ENCODE measurements at regions not wholly inside any gene's neighbourhood (a gene's known extent, or its start where the extent isn't known, plus 50 kb on each side); places are given as distances from the start of the nearest gene placed in this dataset.

GRCh38 chr20:39939241-39939865 is 749.7 kb downstream of the MAFB start:
- TF ChIP-seq POLR2AphosphoS5 (IDR thresholded peaks at IDR 0.05), result no peak
- no peak for TF ChIP-seq CTCF (IDR thresholded peaks at IDR 0.05)
- TF ChIP-seq EP300 (IDR thresholded peaks at IDR 0.05), result no peak
- no peak for TF ChIP-seq POLR2A (IDR thresholded peaks at IDR 0.05)

GRCh38 chr20:39936401-39936800 is 752.6 kb downstream of the MAFB start:
- H3K4me1 ChIP-seq, result peaks cover 10% of the 10 kb centered on the region
- no peak overlapping the region for H3K27ac ChIP-seq
- no peaks in the 10 kb centered on the region for H3K27me3 ChIP-seq
- no peaks in the 10 kb centered on the region for H3K9me3 ChIP-seq
- DNase-seq (ENCODE audit: low spot score in 2 of 2), result no peak
- TF ChIP-seq EP300 (IDR thresholded peaks at IDR 0.05) (no peak), POLR2A (IDR thresholded peaks at IDR 0.05) (no peak), CTCF (IDR thresholded peaks at IDR 0.05) (no peak), POLR2AphosphoS5 (IDR thresholded peaks at IDR 0.05) (no peak)
- no peak overlapping the region for H3K4me3 ChIP-seq
- no peaks in the 10 kb centered on the region for H3K36me3 ChIP-seq
- 70% methylated on average over 5 of the region's 5 CpGs for WGBS

More at GRCh38 chr20:39939241-39939865, 749.7 kb downstream of the MAFB start:
- WGBS, result 80% methylated on average over 2 of the region's 2 CpGs
- H3K4me1 ChIP-seq, result peaks cover 11% of the 10 kb centered on the region
- H3K4me3 ChIP-seq, result no peak overlapping the region
- no peaks in the 10 kb centered on the region for H3K9me3 ChIP-seq
- no peak overlapping the region for H3K27ac ChIP-seq
- no peak for DNase-seq (ENCODE audit: low spot score in 2 of 2)
- no peaks in the 10 kb centered on the region for H3K27me3 ChIP-seq
- H3K36me3 ChIP-seq, result no peaks in the 10 kb centered on the region

GRCh38 chr20:39935901-39936300 is 753.1 kb downstream of the MAFB start:
- no peak overlapping the region for H3K4me3 ChIP-seq

GRCh38 chr20:39916236-39916765 is 772.7 kb downstream of the MAFB start:
- H3K4me3 ChIP-seq, result no peak overlapping the region
- no peaks in the 10 kb centered on the region for H3K36me3 ChIP-seq
- no peaks in the 10 kb centered on the region for H3K27me3 ChIP-seq
- WGBS, result 68% methylated on average over 2 of the region's 2 CpGs
- H3K9me3 ChIP-seq, result no peaks in the 10 kb centered on the region
- no peak overlapping the region for H3K27ac ChIP-seq
- H3K4me1 ChIP-seq, result no peaks in the 10 kb centered on the region
- TF ChIP-seq POLR2A (IDR thresholded peaks at IDR 0.05) (no peak), CTCF (IDR thresholded peaks at IDR 0.05) (no peak), POLR2AphosphoS5 (IDR thresholded peaks at IDR 0.05) (no peak), EP300 (IDR thresholded peaks at IDR 0.05) (no peak)
- no peak for DNase-seq (ENCODE audit: low spot score in 2 of 2)

More at GRCh38 chr20:39935901-39936300, 753.1 kb downstream of the MAFB start:
- Histone ChIP-seq H3K9me3 (no peaks in the 10 kb centered on the region), H3K36me3 (no peaks in the 10 kb centered on the region), H3K27ac (no peak overlapping the region), H3K27me3 (no peaks in the 10 kb centered on the region), H3K4me1 (peaks cover 5% of the 10 kb centered on the region)
- TF ChIP-seq CTCF (IDR thresholded peaks at IDR 0.05), result no peak
- no peak for TF ChIP-seq POLR2AphosphoS5 (IDR thresholded peaks at IDR 0.05)
- no peak for TF ChIP-seq EP300 (IDR thresholded peaks at IDR 0.05)
- no peak for TF ChIP-seq POLR2A (IDR thresholded peaks at IDR 0.05)
- WGBS, result 43% methylated on average over 4 of the region's 4 CpGs
- DNase-seq (ENCODE audit: low spot score in 2 of 2), result no peak

GRCh38 chr20:39913274-39913673 is 775.8 kb downstream of the MAFB start:
- no peaks in the 10 kb centered on the region for H3K9me3 ChIP-seq
- DNase-seq (ENCODE audit: low spot score in 2 of 2), result no peak
- 57% methylated on average over 2 of the region's 3 CpGs for WGBS
- no peak for TF ChIP-seq POLR2A (IDR thresholded peaks at IDR 0.05)
- no peak for TF ChIP-seq EP300 (IDR thresholded peaks at IDR 0.05)
- no peak for TF ChIP-seq CTCF (IDR thresholded peaks at IDR 0.05)
- TF ChIP-seq POLR2AphosphoS5 (IDR thresholded peaks at IDR 0.05), result no peak
- H3K27ac ChIP-seq, result no peak overlapping the region
- no peaks in the 10 kb centered on the region for H3K27me3 ChIP-seq
- H3K36me3 ChIP-seq, result no peaks in the 10 kb centered on the region
- H3K4me1 ChIP-seq, result no peaks in the 10 kb centered on the region
- no peak overlapping the region for H3K4me3 ChIP-seq
